GM12872 (cell line): ENCODE measurements at regions not wholly inside any gene's neighbourhood (a gene's known extent, or its start where the extent isn't known, plus 50 kb on each side); places are given as distances from the start of the nearest gene placed in this dataset.

Source experiments
- CTCF ChIP-seq: IDR thresholded peaks from 3 replicates; pipeline ENCODE4 v1.5.1; 2011; ENCODE audit warnings: low read depth, mild to moderate bottlenecking, low read length, moderate library complexity; ENCODE audit not compliant: insufficient read depth

DNA sequence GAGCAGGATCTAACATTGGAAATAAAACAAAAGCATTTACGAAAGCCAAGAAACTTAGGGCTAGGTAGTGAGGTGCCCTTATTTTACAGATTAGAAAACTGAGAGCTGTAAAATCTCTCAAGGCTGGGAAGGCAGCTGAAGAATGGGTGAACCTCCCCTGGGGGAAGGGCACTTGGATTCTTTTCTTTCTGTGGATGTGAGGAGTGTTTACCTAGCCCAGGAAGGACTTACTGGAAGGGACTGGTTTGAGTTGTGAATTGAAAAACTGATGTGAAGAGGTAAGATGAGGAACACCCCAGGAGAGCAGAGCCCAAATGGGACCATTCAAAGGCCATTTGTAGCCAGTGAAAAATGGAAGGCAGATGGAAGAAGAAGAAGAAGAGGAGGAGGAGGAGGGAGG is 74.7 kb upstream of the NGF start:
- TF ChIP-seq CTCF: no peak

- TF ChIP-seq CTCF: no peak
Measured at GRCh38 chr1:115412286-115412685, 74.2 kb upstream of the NGF start.

DNA sequence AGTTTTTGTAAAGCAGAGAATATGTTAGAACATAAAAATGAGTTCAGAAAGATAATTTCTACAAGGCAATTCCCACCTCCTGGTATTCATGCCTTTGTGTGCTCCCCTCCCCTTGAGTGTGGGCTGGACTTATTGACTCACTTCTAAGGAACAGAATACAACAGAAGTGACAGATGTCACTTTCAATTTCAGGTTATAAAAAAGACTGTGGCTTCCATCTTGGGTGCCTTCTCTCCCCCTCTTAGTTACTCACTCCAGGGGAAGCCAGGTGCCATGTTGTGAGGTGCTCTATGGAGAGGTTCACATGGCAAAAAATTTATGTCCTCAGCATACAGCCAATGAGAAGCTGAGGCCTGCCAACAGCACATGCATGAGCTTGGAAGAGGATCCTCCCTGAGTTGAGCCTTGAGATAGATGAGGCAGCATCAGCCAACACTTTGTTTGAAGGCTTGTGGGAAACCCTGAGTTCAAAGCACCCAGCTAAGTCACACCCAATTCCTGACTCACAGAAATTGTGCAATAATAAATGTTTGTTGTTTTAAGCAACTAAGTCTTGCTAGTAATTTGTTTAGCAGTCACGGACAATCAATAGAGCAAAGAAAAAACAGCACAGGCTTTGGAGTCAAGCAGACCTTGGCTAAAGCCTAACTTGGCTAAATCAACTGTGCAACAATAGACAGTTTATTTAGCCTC is 73.5 kb upstream of the NGF start:
- no peak for TF ChIP-seq CTCF

GRCh38 chr1:115409094-115410015 is 71.3 kb upstream of the NGF start:
- no peak for TF ChIP-seq CTCF

DNA sequence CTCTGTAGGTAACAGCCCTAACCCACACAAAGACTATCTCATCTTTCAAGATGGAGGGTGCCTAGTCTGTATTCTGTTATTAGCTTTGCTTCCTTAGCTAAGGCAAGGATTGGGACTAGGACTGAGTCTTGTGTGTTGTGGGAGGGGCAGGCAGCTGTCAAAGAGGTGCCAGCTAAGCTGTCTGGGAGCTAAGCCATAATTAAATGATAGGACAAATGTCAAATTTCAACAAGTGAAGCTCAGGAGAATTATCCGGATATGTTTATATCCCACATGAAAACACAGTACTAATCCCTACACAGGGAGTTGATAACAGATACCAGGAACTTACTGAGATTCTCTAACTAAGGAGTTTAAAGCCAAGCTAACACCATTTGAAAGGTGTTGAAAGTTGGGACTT is 70.5 kb upstream of the NGF start:
- no peak for TF ChIP-seq CTCF

DNA sequence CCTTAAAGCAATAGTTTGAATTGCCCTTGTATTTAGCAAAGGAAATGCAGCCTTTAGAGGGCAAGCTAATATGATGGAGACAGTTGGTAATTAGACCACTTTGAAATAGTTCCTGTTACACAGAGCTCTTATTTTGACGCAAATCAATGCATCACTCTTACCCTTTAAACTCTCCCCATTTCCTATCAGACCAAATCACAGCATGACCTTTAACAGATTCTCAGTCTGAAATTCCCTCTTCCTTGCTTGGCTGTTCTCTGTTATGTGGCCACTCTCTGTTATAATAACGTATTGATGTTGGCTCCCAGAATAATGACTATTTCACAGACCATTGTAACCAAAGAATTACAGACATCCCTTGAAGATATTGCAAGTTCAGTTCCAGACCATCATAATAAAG is 66.9 kb upstream of the NGF start:
- no peak for TF ChIP-seq CTCF

GRCh38 chr1:115402753-115403184 is 64.7 kb upstream of the NGF start:
- no peak for TF ChIP-seq CTCF
